Right atrium auricular region (tissue), 2 donors: ENCODE measurements at regions not wholly inside any gene's neighbourhood (a gene's known extent, or its start where the extent isn't known, plus 50 kb on each side); places are given as distances from the start of the nearest gene placed in this dataset.

Source experiments
- DNase-seq: peaks from one replicate; pipeline ENCODE4 v3.0.0-alpha.2; 2019; ENCODE audit warnings: low spot score
- H3K27ac ChIP-seq, 2 donors: fragments of 200-600 bp; sonication (generic); 1 replicate in 1 of 2; 2 replicates in 1 of 2; pipeline ENCODE4 v1.5.1; 2016 to 2019
- H3K27me3 ChIP-seq, 2 donors: fragments of 200-600 bp; sonication (generic); one replicate each; pipeline versions ENCODE4 v1.5.1 to v1.6.0; 2017 to 2019
- H3K36me3 ChIP-seq: fragments of 200-600 bp; sonication (generic); one replicate; pipeline ENCODE4 v1.5.1; 2016
- H3K4me1 ChIP-seq, 2 donors: fragments of 200-600 bp; sonication (generic); one replicate each; pipeline versions ENCODE4 v1.5.1 to v1.6.0; 2017 to 2019
- H3K4me3 ChIP-seq, 2 donors: fragments of 200-600 bp; sonication (generic); 1 replicate in 1 of 2; 2 replicates in 1 of 2; pipeline ENCODE4 v1.5.1; 2017 to 2019; ENCODE audit warnings: mild to moderate bottlenecking in 1 of 2, moderate library complexity in 1 of 2
- H3K9me3 ChIP-seq, 2 donors: fragments of 200-600 bp; sonication (generic); one replicate each; pipeline ENCODE4 v1.5.1; 2019
- TF ChIP-seq, protein P1 (sequence below), 2 donors: fragments of 200-600 bp; sonication (generic); IDR thresholded peaks; one replicate each; pipeline ENCODE4 v1.5.1; 2019; ENCODE audit warnings: antibody characterized with exemption in 2 of 2

DNA sequence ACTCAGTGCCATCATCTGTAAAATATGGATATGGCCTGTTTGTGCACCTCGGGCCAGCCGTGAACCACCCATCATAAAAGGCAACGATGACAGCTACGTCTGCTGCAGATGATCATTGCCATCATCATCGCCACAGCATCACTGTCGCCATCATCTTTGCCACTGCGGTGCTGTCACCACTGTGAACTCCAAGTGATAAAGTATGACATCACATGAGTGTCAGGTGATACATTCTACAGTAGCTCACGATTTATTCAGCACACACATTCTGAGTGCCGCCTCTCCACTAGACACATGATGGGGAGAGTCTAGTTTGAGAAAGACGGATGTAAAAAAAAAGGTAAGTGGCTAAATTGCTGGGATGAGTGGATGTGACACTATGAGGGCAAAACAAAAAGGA, 755.4 kb upstream of the RAB6C start:
- H3K9me3 ChIP-seq: no peaks in the 10 kb centered on the region
- TF ChIP-seq, protein P1, sequence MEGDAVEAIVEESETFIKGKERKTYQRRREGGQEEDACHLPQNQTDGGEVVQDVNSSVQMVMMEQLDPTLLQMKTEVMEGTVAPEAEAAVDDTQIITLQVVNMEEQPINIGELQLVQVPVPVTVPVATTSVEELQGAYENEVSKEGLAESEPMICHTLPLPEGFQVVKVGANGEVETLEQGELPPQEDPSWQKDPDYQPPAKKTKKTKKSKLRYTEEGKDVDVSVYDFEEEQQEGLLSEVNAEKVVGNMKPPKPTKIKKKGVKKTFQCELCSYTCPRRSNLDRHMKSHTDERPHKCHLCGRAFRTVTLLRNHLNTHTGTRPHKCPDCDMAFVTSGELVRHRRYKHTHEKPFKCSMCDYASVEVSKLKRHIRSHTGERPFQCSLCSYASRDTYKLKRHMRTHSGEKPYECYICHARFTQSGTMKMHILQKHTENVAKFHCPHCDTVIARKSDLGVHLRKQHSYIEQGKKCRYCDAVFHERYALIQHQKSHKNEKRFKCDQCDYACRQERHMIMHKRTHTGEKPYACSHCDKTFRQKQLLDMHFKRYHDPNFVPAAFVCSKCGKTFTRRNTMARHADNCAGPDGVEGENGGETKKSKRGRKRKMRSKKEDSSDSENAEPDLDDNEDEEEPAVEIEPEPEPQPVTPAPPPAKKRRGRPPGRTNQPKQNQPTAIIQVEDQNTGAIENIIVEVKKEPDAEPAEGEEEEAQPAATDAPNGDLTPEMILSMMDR (IDR thresholded peaks at IDR 0.05): no peak
- no peak for DNase-seq
- no peaks in the 10 kb centered on the region for H3K4me1 ChIP-seq
- H3K27me3 ChIP-seq: no peaks in the 10 kb centered on the region
- no peak overlapping the region for H3K27ac ChIP-seq
- no peaks in the 10 kb centered on the region for H3K36me3 ChIP-seq
- H3K4me3 ChIP-seq: no peak overlapping the region

DNA sequence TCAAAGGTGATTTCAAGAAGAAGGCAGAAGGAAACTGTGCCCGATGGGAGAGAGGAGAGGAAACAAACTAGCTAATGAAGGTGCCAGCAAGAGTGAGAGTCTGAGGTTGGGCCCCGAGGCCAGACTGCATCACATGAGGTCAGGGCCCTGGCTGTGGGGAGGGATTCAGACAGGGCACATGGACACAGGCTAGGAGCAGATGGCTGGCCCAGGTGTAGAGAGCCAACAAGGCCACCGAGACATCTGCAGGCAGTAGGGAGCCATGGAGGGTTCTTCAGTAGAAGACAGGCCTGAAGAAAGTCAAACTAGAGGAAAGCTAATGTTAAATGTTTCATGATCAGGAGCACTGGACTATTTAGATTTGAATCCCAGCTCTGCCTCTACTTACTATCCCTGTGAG, 755.0 kb upstream of the RAB6C start:
- no peaks in the 10 kb centered on the region for H3K9me3 ChIP-seq
- no peak for DNase-seq
- no peaks in the 10 kb centered on the region for H3K4me1 ChIP-seq
- TF ChIP-seq, protein P1 (IDR thresholded peaks at IDR 0.05): no peak
- no peaks in the 10 kb centered on the region for H3K27me3 ChIP-seq
- H3K4me3 ChIP-seq: no peak overlapping the region
- no peak overlapping the region for H3K27ac ChIP-seq
- H3K36me3 ChIP-seq: no peaks in the 10 kb centered on the region

DNA sequence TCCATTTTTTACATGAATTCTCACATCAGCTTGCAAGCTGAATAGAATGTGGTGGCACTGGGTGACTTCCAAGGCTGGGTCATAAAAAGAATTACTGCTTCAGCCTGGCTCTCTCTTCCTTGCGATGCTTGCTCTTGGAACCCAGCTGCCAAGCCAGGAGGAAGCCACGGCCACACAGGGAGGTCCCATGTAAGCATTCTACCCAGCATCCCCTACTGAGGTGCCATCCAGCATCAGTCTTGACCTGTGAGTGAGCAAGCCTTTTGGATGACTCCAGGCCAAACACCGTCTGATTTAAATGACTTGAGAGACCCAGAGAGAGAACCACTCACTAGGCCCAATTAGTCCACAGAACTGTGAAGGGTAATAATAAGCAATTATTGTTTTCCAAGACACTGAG, 750.3 kb upstream of the RAB6C start:
- Histone ChIP-seq H3K36me3 (no peaks in the 10 kb centered on the region), H3K9me3 (no peaks in the 10 kb centered on the region), H3K4me3 (no peak overlapping the region), H3K4me1 (no peaks in the 10 kb centered on the region), H3K27ac (no peak overlapping the region), H3K27me3 (no peaks in the 10 kb centered on the region)
- DNase-seq: no peak
- TF ChIP-seq, protein P1 (IDR thresholded peaks at IDR 0.05): no peak

DNA sequence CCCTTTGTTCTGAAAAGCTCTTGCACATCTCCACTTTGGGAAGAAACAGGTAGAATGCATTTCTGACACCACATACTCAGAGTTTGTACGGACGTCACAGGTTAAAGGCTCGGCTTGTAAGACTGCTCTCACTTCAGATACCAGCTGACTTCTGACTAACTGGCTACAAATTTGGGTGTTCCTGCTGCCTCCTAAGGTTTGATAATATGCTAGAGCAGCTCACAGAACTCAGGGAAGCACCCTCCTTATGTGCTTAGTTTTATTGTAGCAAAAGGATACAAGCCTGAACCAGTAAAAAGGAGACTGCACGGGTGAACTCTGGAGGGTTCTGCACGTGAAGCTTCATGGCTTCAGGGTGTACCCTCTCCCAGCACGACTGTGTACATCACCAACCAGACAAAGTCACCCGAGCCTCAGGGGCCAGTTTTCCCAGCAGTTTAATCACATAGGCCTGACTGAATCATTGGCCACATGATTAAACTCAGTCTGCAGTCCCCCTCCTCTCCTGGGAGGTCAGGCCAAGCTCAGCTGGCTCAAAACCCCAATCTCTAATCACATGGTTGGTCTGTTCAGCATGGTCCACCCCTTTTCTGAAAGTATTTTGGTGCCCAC, 749.5 kb upstream of the RAB6C start:
- H3K9me3 ChIP-seq: no peaks in the 10 kb centered on the region
- no peak overlapping the region for H3K27ac ChIP-seq
- no peaks in the 10 kb centered on the region for H3K36me3 ChIP-seq
- no peak for DNase-seq
- TF ChIP-seq, protein P1 (IDR thresholded peaks at IDR 0.05): no peak
- H3K4me3 ChIP-seq: no peak overlapping the region
- no peaks in the 10 kb centered on the region for H3K27me3 ChIP-seq
- no peaks in the 10 kb centered on the region for H3K4me1 ChIP-seq

DNA sequence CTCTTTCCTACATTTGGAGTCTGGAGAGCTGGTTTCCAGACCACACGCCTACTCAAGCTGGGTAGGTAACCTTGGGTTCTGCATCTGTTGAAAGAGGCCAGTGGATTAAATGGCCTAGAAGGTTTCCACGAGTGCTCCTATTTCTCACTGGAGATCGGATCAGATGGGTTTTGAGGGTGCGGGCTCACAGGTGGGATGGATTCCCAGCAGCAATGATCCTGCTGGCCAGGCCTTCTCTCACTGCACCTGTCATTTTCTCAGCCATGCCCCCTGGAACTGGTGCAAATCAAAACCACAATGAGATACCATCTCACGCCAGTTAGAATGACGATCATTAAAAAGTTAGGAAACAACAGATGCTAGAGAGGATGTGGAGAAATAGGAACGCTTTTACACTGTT, 747.5 kb upstream of the RAB6C start:
- DNase-seq: no peak
- H3K36me3 ChIP-seq: no peaks in the 10 kb centered on the region
- TF ChIP-seq, protein P1 (IDR thresholded peaks at IDR 0.05): no peak
- no peaks in the 10 kb centered on the region for H3K27me3 ChIP-seq
- H3K27ac ChIP-seq: no peak overlapping the region
- no peaks in the 10 kb centered on the region for H3K4me1 ChIP-seq
- no peak overlapping the region for H3K4me3 ChIP-seq
- no peaks in the 10 kb centered on the region for H3K9me3 ChIP-seq

DNA sequence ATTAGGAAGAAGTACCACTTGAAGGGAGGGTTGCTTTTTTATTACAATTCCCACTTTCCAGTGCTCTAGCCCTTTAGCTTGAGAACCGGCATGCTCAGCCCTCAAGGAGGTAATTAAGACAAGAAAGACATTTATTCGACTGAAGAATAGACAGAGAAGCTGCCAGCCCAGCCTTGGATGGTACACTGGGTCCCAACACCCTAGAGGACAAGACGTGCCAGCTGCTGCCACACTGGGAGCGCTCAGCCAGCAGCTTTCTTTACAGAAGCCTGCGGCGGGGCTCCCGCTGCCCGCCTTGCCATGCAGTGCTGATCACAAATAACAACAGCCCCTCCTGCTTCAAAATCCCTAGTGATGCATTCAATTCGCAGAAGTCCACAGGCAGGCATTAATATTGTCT, 746.3 kb upstream of the RAB6C start:
- DNase-seq: no peak
- H3K27me3 ChIP-seq: no peaks in the 10 kb centered on the region
- no peaks in the 10 kb centered on the region for H3K9me3 ChIP-seq
- no peaks in the 10 kb centered on the region for H3K36me3 ChIP-seq
- H3K27ac ChIP-seq: no peak overlapping the region
- H3K4me1 ChIP-seq: no peaks in the 10 kb centered on the region
- no peak overlapping the region for H3K4me3 ChIP-seq
- TF ChIP-seq, protein P1 (IDR thresholded peaks at IDR 0.05): no peak
